ENCODE measurements at regions not wholly inside any gene's neighbourhood (a gene's known extent, or its start where the extent isn't known, plus 50 kb on each side); places are given as distances from the start of the nearest gene placed in this dataset.

DNA sequence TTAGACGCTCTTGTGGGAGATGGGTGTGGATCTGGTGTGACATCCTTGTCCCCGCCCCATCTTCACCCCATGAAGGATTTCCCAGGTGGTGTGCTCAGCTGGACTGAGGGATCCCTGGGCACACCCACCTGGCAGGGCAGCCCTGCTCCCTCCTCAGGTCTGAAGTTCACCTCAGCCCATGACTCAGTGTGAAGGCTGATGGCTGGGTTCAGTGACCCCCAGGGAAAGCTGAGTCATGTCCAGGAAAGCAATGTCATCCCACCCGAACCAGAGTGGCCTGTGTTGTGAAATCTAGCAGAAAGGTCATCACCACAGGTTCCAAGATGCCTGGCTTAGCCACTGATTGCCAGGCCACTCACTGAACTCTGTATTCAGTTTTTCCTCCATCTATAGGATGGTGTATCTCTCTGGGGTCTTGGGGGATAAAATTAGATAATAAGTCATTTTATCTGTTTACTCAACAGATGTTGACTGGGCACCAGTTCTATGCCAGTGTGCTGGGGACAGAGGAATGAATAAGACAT, 97.7 kb upstream of the JUN start (continued):
- TF ChIP-seq RBFOX2 (IDR thresholded peaks at IDR 0.05; ENCODE audit: low read depth, low read length): peak; percentile 56
- TF ChIP-seq ZFP1 (CRISPR knock-in tag; IDR thresholded peaks at IDR 0.05): no peak
- TF ChIP-seq DPF2 (IDR thresholded peaks at IDR 0.05): peak; percentile 96
- peak; percentile 89 to 94 for TF ChIP-seq TRIM24 (IDR thresholded peaks at IDR 0.05)
- peak in 1 of 2 experiments; percentile 93; a peak in 2 of 4 replicates for TF ChIP-seq TBL1XR1 (IDR thresholded peaks at IDR 0.05; ENCODE audit: low read length in 2 of 2)
- TF ChIP-seq POU5F1 (IDR thresholded peaks at IDR 0.05; ENCODE audit: borderline replicate concordance, low read depth, low read length, partially characterized antibody): no peak
- TF ChIP-seq ZNF668 (CRISPR knock-in tag; IDR thresholded peaks at IDR 0.05): peak; percentile 11; the same call in 1 of the 2 replicates
- TF ChIP-seq MNT (conservative IDR thresholded peaks at IDR 0.05): peak in 1 of 2 experiments; percentile 75; a peak in 2 of 4 replicates
- TF ChIP-seq HEY1 (CRISPR knock-in tag; IDR thresholded peaks at IDR 0.05; ENCODE audit: borderline replicate concordance): peak; percentile 63; the same call in 1 of the 2 replicates
- TF ChIP-seq, protein P1, sequence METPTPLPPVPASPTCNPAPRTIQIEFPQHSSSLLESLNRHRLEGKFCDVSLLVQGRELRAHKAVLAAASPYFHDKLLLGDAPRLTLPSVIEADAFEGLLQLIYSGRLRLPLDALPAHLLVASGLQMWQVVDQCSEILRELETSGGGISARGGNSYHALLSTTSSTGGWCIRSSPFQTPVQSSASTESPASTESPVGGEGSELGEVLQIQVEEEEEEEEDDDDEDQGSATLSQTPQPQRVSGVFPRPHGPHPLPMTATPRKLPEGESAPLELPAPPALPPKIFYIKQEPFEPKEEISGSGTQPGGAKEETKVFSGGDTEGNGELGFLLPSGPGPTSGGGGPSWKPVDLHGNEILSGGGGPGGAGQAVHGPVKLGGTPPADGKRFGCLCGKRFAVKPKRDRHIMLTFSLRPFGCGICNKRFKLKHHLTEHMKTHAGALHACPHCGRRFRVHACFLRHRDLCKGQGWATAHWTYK (CRISPR knock-in tag; IDR thresholded peaks at IDR 0.05): peak; percentile 59; the same call in 1 of the 2 replicates
- peak; percentile 41 for TF ChIP-seq FOS (IDR thresholded peaks at IDR 0.05; ENCODE audit: extremely low read depth, insufficient read length)
- peak; percentile 90 for TF ChIP-seq SMARCA4 (IDR thresholded peaks at IDR 0.05)
- 0 out of 2 replicates have a peak, but pooled peaks have one; percentile 62 for TF ChIP-seq ETS1 (conservative IDR thresholded peaks at IDR 0.05; ENCODE audit: control insufficient read depth, low read depth, low read length)
- TF ChIP-seq, protein P2, sequence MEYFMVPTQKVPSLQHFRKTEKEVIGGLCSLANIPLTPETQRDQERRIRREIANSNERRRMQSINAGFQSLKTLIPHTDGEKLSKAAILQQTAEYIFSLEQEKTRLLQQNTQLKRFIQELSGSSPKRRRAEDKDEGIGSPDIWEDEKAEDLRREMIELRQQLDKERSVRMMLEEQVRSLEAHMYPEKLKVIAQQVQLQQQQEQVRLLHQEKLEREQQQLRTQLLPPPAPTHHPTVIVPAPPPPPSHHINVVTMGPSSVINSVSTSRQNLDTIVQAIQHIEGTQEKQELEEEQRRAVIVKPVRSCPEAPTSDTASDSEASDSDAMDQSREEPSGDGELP (CRISPR knock-in tag; IDR thresholded peaks at IDR 0.05; ENCODE audit: borderline replicate concordance): peak; percentile 89
- TF ChIP-seq ZNF408 (CRISPR knock-in tag; IDR thresholded peaks at IDR 0.05; ENCODE audit: low read depth): no peak
- TF ChIP-seq ETV5 (CRISPR knock-in tag; IDR thresholded peaks at IDR 0.05; ENCODE audit: low read depth): peak; percentile 36; the same call in 1 of the 2 replicates
- TF ChIP-seq POLR2H (tag; IDR thresholded peaks at IDR 0.05; ENCODE audit: low read depth): no peak
- TF ChIP-seq ZNF695 (CRISPR knock-in tag; IDR thresholded peaks at IDR 0.05): no peak
- TF ChIP-seq NCOA1 (IDR thresholded peaks at IDR 0.05; ENCODE audit: low read depth): peak; percentile 81; the same call in 1 of the 2 replicates
- peak; percentile 91 for TF ChIP-seq ARID1B (IDR thresholded peaks at IDR 0.05)
- TF ChIP-seq, protein P3, sequence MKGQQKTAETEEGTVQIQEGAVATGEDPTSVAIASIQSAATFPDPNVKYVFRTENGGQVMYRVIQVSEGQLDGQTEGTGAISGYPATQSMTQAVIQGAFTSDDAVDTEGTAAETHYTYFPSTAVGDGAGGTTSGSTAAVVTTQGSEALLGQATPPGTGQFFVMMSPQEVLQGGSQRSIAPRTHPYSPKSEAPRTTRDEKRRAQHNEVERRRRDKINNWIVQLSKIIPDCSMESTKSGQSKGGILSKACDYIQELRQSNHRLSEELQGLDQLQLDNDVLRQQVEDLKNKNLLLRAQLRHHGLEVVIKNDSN (CRISPR knock-in tag; IDR thresholded peaks at IDR 0.05): 0 out of 2 replicates have a peak, but pooled peaks have one; percentile 31
- TF ChIP-seq TAL1 (IDR thresholded peaks at IDR 0.05): peak; percentile 57
